Stimulated activated effector memory CD8-positive, alpha-beta T cell treated with anti-CD3 and anti-CD28 coated beads, Interleukin-12 subunit alpha, Interleukin-12 subunit beta, amount 100 ng/mL, for 72 hours (primary cell): ENCODE measurements at regions not wholly inside any gene's neighbourhood (a gene's known extent, or its start where the extent isn't known, plus 50 kb on each side); places are given as distances from the start of the nearest gene placed in this dataset.

Source experiments
- ATAC-seq: fragments of 150-1000 bp; cut with Tn5 transposase; 2 replicates; pipeline ENCODE4 v1.10.0; 2021
- DNase-seq, 2 donors: peaks; one replicate each; pipeline ENCODE4 v3.0.0; 2021 to 2022; ENCODE audit warnings: low spot score in 2 of 2
- H3K27ac Mint-ChIP-seq: one replicate; pipeline ENCODE4 v1.8.0; 2022; ENCODE audit warnings: mild to moderate bottlenecking, mixed read lengths
- H3K36me3 Mint-ChIP-seq: one replicate; pipeline ENCODE4 v1.8.0; 2022; ENCODE audit warnings: mild to moderate bottlenecking, mixed read lengths
- H3K4me1 Mint-ChIP-seq: one replicate; pipeline ENCODE4 v1.8.0; 2022; ENCODE audit warnings: mixed read lengths
- H3K4me3 Mint-ChIP-seq: one replicate; pipeline ENCODE4 v1.8.0; 2022; ENCODE audit warnings: mild to moderate bottlenecking, mixed read lengths
- H3K9me3 Mint-ChIP-seq: one replicate; pipeline ENCODE4 v1.8.0; 2022; ENCODE audit warnings: mixed read lengths

- ATAC-seq = no peak
- H3K36me3 Mint-ChIP-seq = no peaks in the 10 kb centered on the region
- no peaks in the 10 kb centered on the region for H3K9me3 Mint-ChIP-seq
- H3K4me1 Mint-ChIP-seq = no peaks in the 10 kb centered on the region
- H3K4me3 Mint-ChIP-seq = no peak overlapping the region
- DNase-seq = no peak
- no peak overlapping the region for H3K27ac Mint-ChIP-seq
Measured at GRCh38 chr6:2556761-2557160, 194.0 kb downstream of the MYLK4 start.

- no peaks in the 10 kb centered on the region for H3K9me3 Mint-ChIP-seq
- DNase-seq (no peak), ATAC-seq (no peak)
- H3K4me3 Mint-ChIP-seq = no peak overlapping the region
- H3K4me1 Mint-ChIP-seq = no peaks in the 10 kb centered on the region
- no peak overlapping the region for H3K27ac Mint-ChIP-seq
- no peaks in the 10 kb centered on the region for H3K36me3 Mint-ChIP-seq
Measured at GRCh38 chr6:2554651-2555260, 196.0 kb downstream of the MYLK4 start.

GRCh38 chr6:2552526-2553154 is 198.1 kb downstream of the MYLK4 start:
- Mint-ChIP-seq H3K9me3 (no peaks in the 10 kb centered on the region), H3K4me1 (no peaks in the 10 kb centered on the region), H3K4me3 (no peak overlapping the region), H3K27ac (no peak overlapping the region), H3K36me3 (no peaks in the 10 kb centered on the region)
- no peak for DNase-seq
- ATAC-seq = no peak

GRCh38 chr6:2551705-2552104 is 199.0 kb downstream of the MYLK4 start:
- no peak overlapping the region for H3K27ac Mint-ChIP-seq
- H3K4me1 Mint-ChIP-seq = no peaks in the 10 kb centered on the region
- no peak overlapping the region for H3K4me3 Mint-ChIP-seq
- DNase-seq (no peak), ATAC-seq (no peak)
- H3K9me3 Mint-ChIP-seq = no peaks in the 10 kb centered on the region
- H3K36me3 Mint-ChIP-seq = no peaks in the 10 kb centered on the region

GRCh38 chr6:2550247-2550646 is 200.5 kb downstream of the MYLK4 start:
- Mint-ChIP-seq H3K4me3 (no peak overlapping the region), H3K4me1 (no peaks in the 10 kb centered on the region), H3K9me3 (no peaks in the 10 kb centered on the region), H3K27ac (no peak overlapping the region), H3K36me3 (no peaks in the 10 kb centered on the region)
- no peak for ATAC-seq
- no peak for DNase-seq

GRCh38 chr6:2549834-2550233 is 200.9 kb downstream of the MYLK4 start:
- no peak overlapping the region for H3K4me3 Mint-ChIP-seq
- H3K4me1 Mint-ChIP-seq = no peaks in the 10 kb centered on the region
- no peaks in the 10 kb centered on the region for H3K9me3 Mint-ChIP-seq
- ATAC-seq = no peak
- no peak overlapping the region for H3K27ac Mint-ChIP-seq
- no peaks in the 10 kb centered on the region for H3K36me3 Mint-ChIP-seq
- no peak for DNase-seq

- Mint-ChIP-seq H3K27ac (no peak overlapping the region), H3K36me3 (no peaks in the 10 kb centered on the region), H3K4me3 (no peak overlapping the region), H3K9me3 (no peaks in the 10 kb centered on the region), H3K4me1 (peaks cover 14% of the 10 kb centered on the region)
- DNase-seq (no peak), ATAC-seq (no peak)
Measured at GRCh38 chr6:2547355-2547754, 203.4 kb downstream of the MYLK4 start.

GRCh38 chr6:2546901-2547300 is 203.8 kb downstream of the MYLK4 start:
- Mint-ChIP-seq H3K9me3 (no peaks in the 10 kb centered on the region), H3K4me3 (no peak overlapping the region), H3K4me1 (peaks cover 19% of the 10 kb centered on the region), H3K36me3 (no peaks in the 10 kb centered on the region), H3K27ac (no peak overlapping the region)
- DNase-seq = no peak
- ATAC-seq = no peak

GRCh38 chr6:2545383-2546038 is 205.2 kb downstream of the MYLK4 start:
- DNase-seq (no peak), ATAC-seq (no peak)
- H3K36me3 Mint-ChIP-seq = no peaks in the 10 kb centered on the region
- peaks cover 22% of the 10 kb centered on the region for H3K4me1 Mint-ChIP-seq
- no peak overlapping the region for H3K27ac Mint-ChIP-seq
- no peak overlapping the region for H3K4me3 Mint-ChIP-seq
- H3K9me3 Mint-ChIP-seq = no peaks in the 10 kb centered on the region

- peak; percentile 22 for ATAC-seq
Measured at GRCh38 chr6:2543321-2543720, 207.4 kb downstream of the MYLK4 start.

GRCh38 chr6:2542858-2543218 is 207.9 kb downstream of the MYLK4 start:
- ATAC-seq (peak; percentile 94), DNase-seq (peak in 1 of 2 donors; percentile 60)
- Mint-ChIP-seq H3K9me3 (no peaks in the 10 kb centered on the region), H3K4me3 (no peak overlapping the region), H3K27ac (no peak overlapping the region), H3K36me3 (no peaks in the 10 kb centered on the region), H3K4me1 (peaks cover 22% of the 10 kb centered on the region)

More at GRCh38 chr6:2543321-2543720, 207.4 kb downstream of the MYLK4 start:
- no peak overlapping the region for H3K4me3 Mint-ChIP-seq
- no peaks in the 10 kb centered on the region for H3K9me3 Mint-ChIP-seq
- no peaks in the 10 kb centered on the region for H3K36me3 Mint-ChIP-seq
- DNase-seq = no peak
- H3K27ac Mint-ChIP-seq = no peak overlapping the region
- H3K4me1 Mint-ChIP-seq = peaks cover 22% of the 10 kb centered on the region

GRCh38 chr6:2542101-2542857 is 208.4 kb downstream of the MYLK4 start:
- no peak for ATAC-seq
- Mint-ChIP-seq H3K36me3 (no peaks in the 10 kb centered on the region), H3K4me1 (peaks cover 22% of the 10 kb centered on the region), H3K27ac (no peak overlapping the region), H3K9me3 (no peaks in the 10 kb centered on the region), H3K4me3 (no peak overlapping the region)
- no peak for DNase-seq

GRCh38 chr6:2536451-2536850 is 214.3 kb downstream of the MYLK4 start:
- H3K4me1 Mint-ChIP-seq = no peaks in the 10 kb centered on the region
- H3K36me3 Mint-ChIP-seq = no peaks in the 10 kb centered on the region
- no peaks in the 10 kb centered on the region for H3K9me3 Mint-ChIP-seq
- no peak for DNase-seq
- ATAC-seq = peak; percentile 16
- no peak overlapping the region for H3K27ac Mint-ChIP-seq
- no peak overlapping the region for H3K4me3 Mint-ChIP-seq

- DNase-seq (no peak), ATAC-seq (no peak)
- peaks cover 3% of the 10 kb centered on the region for H3K9me3 Mint-ChIP-seq
- H3K36me3 Mint-ChIP-seq = no peaks in the 10 kb centered on the region
- no peaks in the 10 kb centered on the region for H3K4me1 Mint-ChIP-seq
- no peak overlapping the region for H3K27ac Mint-ChIP-seq
- H3K4me3 Mint-ChIP-seq = no peak overlapping the region
Measured at GRCh38 chr6:2535506-2535905, 215.2 kb downstream of the MYLK4 start.

- Mint-ChIP-seq H3K4me1 (no peaks in the 10 kb centered on the region), H3K36me3 (no peaks in the 10 kb centered on the region), H3K27ac (no peak overlapping the region), H3K9me3 (peaks cover 3% of the 10 kb centered on the region), H3K4me3 (no peak overlapping the region)
- DNase-seq (no peak), ATAC-seq (no peak)
Measured at GRCh38 chr6:2534406-2535042, 216.2 kb downstream of the MYLK4 start.
